Tibial nerve (tissue), 3 donors: ENCODE measurements at regions not wholly inside any gene's neighbourhood (a gene's known extent, or its start where the extent isn't known, plus 50 kb on each side); places are given as distances from the start of the nearest gene placed in this dataset.

Experiments
- CTCF ChIP-seq, 5 experiments: fragments of 200-600 bp in 3 of 5; fragments of 450-650 bp in 2 of 5; sonication (generic) in 3 of 5; IDR thresholded peaks; one replicate each; pipeline ENCODE4 v1.5.1; 2016 to 2019; ENCODE audit warnings: antibody characterized with exemption in 5 of 5, mild to moderate bottlenecking in 3 of 5, moderate library complexity in 2 of 5
- POLR2A ChIP-seq, 2 donors: fragments of 450-650 bp; IDR thresholded peaks; one replicate each; pipeline ENCODE4 v1.6.1; 2017; ENCODE audit warnings: antibody characterized with exemption in 2 of 2, mild to moderate bottlenecking in 2 of 2, moderate library complexity in 2 of 2

- no peak for TF ChIP-seq POLR2A (IDR thresholded peaks at IDR 0.05)
- TF ChIP-seq CTCF (IDR thresholded peaks at IDR 0.05) = no peak
Observed at GRCh38 chr4:45566896-45567603, 556.8 kb downstream of the GABRG1 start.
